HFFc6 (cell line): ENCODE measurements at regions not wholly inside any gene's neighbourhood (a gene's known extent, or its start where the extent isn't known, plus 50 kb on each side); places are given as distances from the start of the nearest gene placed in this dataset.

Experiments
- DNase-seq: peaks from one replicate; pipeline ENCODE4 v3.0.0-alpha.2; 2018
- H3K27ac Mint-ChIP-seq: 2 replicates; pipeline ENCODE4 v1.8.0; 2020; ENCODE audit warnings: mild to moderate bottlenecking, mixed read lengths
- H3K27me3 Mint-ChIP-seq: 2 replicates; pipeline ENCODE4 v1.8.0; 2021; ENCODE audit warnings: mild to moderate bottlenecking, moderate library complexity, mixed read lengths; ENCODE audit not compliant: insufficient read depth
- H3K36me3 Mint-ChIP-seq: 2 replicates; pipeline ENCODE4 v1.8.0; 2021; ENCODE audit warnings: low read depth, mixed read lengths
- H3K4me1 Mint-ChIP-seq: 2 replicates; pipeline ENCODE4 v1.8.0; 2020; ENCODE audit warnings: low read depth, mixed read lengths
- H3K4me3 Mint-ChIP-seq: 2 replicates; pipeline ENCODE4 v1.8.0; 2020; ENCODE audit warnings: mild to moderate bottlenecking, moderate library complexity, mixed read lengths
- H3K9me3 Mint-ChIP-seq: 2 replicates; pipeline ENCODE4 v1.8.0; 2020; ENCODE audit warnings: mild to moderate bottlenecking, mixed read lengths
- CTCF ChIP-seq: fragments of 200-600 bp; sonication (generic); IDR thresholded peaks from 2 replicates; pipeline ENCODE4 v1.5.0; 2021; ENCODE audit warnings: antibody characterized with exemption, mild to moderate bottlenecking

GRCh38 chr9:22382331-22382730 lies 64.3 kb upstream of the DMRTA1 start:
- H3K9me3 Mint-ChIP-seq, result no peaks in the 10 kb centered on the region
- DNase-seq, result no peak
- H3K36me3 Mint-ChIP-seq, result no peaks in the 10 kb centered on the region
- no peak overlapping the region for H3K27ac Mint-ChIP-seq
- H3K4me3 Mint-ChIP-seq, result no peak overlapping the region
- H3K4me1 Mint-ChIP-seq, result no peaks in the 10 kb centered on the region
- H3K27me3 Mint-ChIP-seq, result no peaks in the 10 kb centered on the region; the same call in none of the 2 replicates
- TF ChIP-seq CTCF, result no peak

GRCh38 chr9:22383718-22384117 lies 62.9 kb upstream of the DMRTA1 start:
- H3K9me3 Mint-ChIP-seq, result no peaks in the 10 kb centered on the region
- H3K27ac Mint-ChIP-seq, result no peak overlapping the region
- no peaks in the 10 kb centered on the region for H3K4me1 Mint-ChIP-seq
- H3K4me3 Mint-ChIP-seq, result no peak overlapping the region
- H3K36me3 Mint-ChIP-seq, result no peaks in the 10 kb centered on the region
- no peaks in the 10 kb centered on the region; the same call in none of the 2 replicates for H3K27me3 Mint-ChIP-seq
- no peak for TF ChIP-seq CTCF
- DNase-seq, result no peak

- Mint-ChIP-seq H3K9me3 (no peaks in the 10 kb centered on the region), H3K4me1 (no peaks in the 10 kb centered on the region), H3K36me3 (no peaks in the 10 kb centered on the region), H3K27me3 (peaks cover 4% of the 10 kb centered on the region), H3K4me3 (no peak overlapping the region), H3K27ac (no peak overlapping the region)
- no peak for DNase-seq
- no peak for TF ChIP-seq CTCF
Measured at GRCh38 chr9:22389271-22389670, 57.4 kb upstream of the DMRTA1 start.

GRCh38 chr9:22392523-22392922 lies 54.1 kb upstream of the DMRTA1 start:
- Mint-ChIP-seq H3K36me3 (no peaks in the 10 kb centered on the region), H3K9me3 (no peaks in the 10 kb centered on the region), H3K27ac (no peak overlapping the region), H3K4me1 (peaks cover 10% of the 10 kb centered on the region), H3K4me3 (no peak overlapping the region), H3K27me3 (0 out of 2 replicates have a peak, but pooled peaks cover 4% of the 10 kb centered on the region)
- DNase-seq, result no peak
- TF ChIP-seq CTCF, result no peak

- TF ChIP-seq CTCF, result no peak
- peaks cover 4% of the 10 kb centered on the region; the same call in 1 of the 2 replicates for H3K27me3 Mint-ChIP-seq
- no peak overlapping the region for H3K27ac Mint-ChIP-seq
- DNase-seq, result peak; percentile 31
- H3K9me3 Mint-ChIP-seq, result no peaks in the 10 kb centered on the region
- H3K36me3 Mint-ChIP-seq, result no peaks in the 10 kb centered on the region
- no peak overlapping the region for H3K4me3 Mint-ChIP-seq
- peaks cover 10% of the 10 kb centered on the region for H3K4me1 Mint-ChIP-seq
Measured at GRCh38 chr9:22395687-22396141, 50.9 kb upstream of the DMRTA1 start.
